GM19351 (cell line): ENCODE measurements at regions not wholly inside any gene's neighbourhood (a gene's known extent, or its start where the extent isn't known, plus 50 kb on each side); places are given as distances from the start of the nearest gene placed in this dataset.
A peak's percentile ranks its signal among the peaks of the same experiment; 100 is the strongest.

Experiments
- ATAC-seq: cut with Tn5 transposase; IDR thresholded peaks from one replicate; pipeline ENCODE4 v1.9.1; 2021; ENCODE audit warnings: mild to moderate bottlenecking, moderate library complexity; ENCODE audit not compliant: unreplicated experiment

GRCh38 chr11:111148953-111149352 lies 96.6 kb upstream of the POU2AF2 start:
- no peak for ATAC-seq

GRCh38 chr11:111148121-111148520 lies 97.4 kb upstream of the POU2AF2 start:
- no peak for ATAC-seq

- no peak for ATAC-seq
Measured at GRCh38 chr11:111137846-111138245, 107.7 kb upstream of the POU2AF2 start.

DNA sequence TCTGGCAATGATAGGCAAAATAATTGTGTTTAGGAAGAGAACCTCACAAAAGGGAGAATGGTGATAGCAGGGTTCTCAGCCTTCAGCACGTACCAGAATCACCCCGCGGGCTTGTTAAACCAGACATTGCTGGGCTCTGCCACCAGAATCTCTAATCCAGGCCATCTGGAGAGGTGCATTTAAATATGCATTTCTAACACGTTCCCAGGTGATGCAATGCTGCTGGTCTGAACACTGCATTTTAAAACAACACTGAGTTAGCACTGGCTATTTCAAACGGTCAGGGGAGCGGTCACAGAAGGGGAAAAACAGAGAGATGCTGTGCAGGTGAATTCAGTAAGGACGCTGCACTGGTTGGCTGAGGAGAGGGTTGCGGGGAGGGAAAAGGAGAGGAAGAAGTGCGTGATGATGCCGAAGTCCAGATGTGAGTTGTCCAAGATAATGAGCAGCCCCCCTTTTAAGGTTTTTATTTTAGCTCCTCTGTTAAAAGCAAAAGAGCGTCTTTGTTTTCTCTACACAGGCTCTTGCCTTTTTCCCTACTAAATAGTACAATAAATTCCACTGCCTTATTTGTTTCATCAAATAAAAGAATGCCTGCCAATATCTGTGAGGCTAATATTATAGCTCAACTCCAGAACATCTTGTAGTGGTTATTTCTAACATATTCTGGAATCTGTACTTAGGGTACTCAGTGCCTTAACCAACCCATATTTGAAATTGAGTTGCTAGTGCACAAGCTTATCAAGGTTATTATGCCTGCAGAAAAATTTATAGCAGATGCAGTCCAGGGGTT lies 109.6 kb upstream of the POU2AF2 start:
- ATAC-seq: no peak

GRCh38 chr11:111135101-111135500 lies 110.4 kb upstream of the POU2AF2 start:
- no peak for ATAC-seq

GRCh38 chr11:111128076-111128870 lies 117.3 kb upstream of the POU2AF2 start:
- ATAC-seq: no peak

DNA sequence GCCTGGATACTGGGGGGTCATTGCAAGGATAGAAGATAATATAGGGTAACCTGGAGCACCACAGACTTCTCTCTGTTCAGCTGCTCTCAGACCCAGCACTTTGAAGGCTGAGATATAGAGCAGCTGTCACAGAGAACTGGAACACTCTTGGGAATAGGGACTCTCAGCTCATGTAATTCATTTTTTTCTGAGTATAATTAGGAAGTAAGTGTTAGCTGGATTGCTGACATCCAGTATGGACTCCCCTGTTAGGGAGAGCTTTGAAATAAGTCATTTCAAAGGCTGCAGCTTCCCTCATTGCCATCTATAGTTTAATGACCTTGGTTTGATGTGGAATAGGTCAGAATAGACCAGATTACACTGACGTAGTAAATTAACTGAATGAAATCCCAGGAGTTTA lies 120.8 kb upstream of the POU2AF2 start:
- no peak for ATAC-seq

- peak; percentile 83 for ATAC-seq
Measured at GRCh38 chr11:111123463-111124398, 121.8 kb upstream of the POU2AF2 start.

DNA sequence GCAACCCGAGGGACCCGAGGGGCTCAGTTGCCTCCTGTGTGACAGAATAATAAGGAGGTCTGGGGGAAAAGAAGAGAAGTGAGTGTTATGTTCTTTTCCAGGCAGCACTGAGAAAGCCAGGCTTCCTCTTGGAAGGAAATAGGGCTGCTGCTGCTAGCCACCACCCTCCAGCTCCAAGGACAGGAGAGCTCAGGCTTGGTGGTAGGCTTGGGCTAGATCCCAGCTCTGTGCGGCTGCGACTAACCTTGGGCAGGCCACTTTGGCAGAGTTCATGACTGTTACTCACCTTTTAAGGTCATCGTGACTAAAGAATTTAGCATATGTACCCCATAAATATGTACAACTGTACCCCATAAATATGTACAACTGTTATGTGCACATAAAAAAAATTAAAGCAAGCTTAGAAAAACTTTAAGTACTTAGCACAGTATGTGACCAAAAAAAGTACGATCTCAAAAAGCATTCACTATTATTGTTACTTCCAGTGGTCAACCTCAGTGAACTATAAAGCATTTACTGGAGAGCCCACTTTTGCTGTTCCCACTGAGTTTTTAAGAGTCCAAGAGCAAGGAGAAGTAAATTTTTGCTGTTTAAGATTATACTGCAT lies 124.7 kb upstream of the POU2AF2 start:
- ATAC-seq: no peak

DNA sequence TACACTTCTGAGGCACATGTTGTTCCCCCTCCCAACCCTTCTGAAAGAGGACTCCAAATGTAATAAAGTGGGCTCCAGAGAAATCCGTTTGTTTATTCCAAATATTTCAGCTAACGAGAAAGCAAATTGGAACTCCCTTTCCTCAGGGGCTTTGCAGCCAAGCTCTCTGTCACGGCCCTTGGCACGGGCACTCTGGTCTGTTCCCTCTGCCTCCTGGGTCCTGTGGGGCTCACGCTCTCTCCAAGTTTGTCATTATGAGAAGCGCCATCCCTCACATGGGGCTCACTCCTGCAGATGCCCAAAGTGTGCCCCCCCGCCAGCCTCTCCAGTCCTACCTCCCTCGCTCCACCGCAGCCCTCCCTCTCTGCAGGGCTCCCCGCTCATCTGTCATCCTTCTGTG lies 125.4 kb upstream of the POU2AF2 start:
- no peak for ATAC-seq

GRCh38 chr11:111119751-111120150 lies 125.8 kb upstream of the POU2AF2 start:
- ATAC-seq: no peak

DNA sequence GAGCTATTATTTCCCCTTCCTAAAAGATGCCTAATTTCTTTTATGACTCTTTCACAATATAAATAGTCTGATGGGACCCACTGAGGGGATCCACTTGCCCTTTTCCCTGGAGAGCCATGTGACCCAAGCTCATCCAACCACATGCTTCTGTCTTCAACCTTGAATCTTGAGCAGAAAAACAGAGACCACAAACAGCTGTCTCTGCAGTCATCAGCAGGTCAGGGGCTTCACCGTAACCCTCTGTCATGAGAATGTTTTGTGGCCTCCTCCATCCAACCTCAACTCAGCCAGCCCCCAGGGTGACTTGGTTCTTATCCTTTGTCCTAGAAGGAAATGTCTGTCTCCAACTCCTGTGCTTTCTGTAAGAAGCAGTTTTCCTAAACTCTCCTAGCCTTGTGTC lies 129.6 kb upstream of the POU2AF2 start:
- no peak for ATAC-seq

DNA sequence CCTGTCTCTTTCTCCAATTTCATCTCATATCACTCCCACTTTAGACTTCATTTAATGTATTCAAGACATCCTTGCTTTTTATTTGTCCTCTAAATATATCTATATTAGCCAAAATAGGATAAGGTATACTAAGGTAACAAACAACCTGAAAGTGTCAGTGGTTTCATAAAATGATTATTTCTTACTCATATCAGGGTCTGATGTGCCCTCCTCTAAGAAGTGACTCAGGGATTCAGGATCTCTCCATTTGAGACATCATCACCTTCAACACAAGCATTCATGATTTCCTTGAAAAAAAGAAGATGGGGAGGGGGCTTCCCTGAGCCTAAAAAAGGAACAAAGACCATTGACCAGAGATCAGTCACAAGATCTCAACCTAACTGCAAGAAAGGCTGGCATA lies 131.4 kb upstream of the POU2AF2 start:
- ATAC-seq: no peak

DNA sequence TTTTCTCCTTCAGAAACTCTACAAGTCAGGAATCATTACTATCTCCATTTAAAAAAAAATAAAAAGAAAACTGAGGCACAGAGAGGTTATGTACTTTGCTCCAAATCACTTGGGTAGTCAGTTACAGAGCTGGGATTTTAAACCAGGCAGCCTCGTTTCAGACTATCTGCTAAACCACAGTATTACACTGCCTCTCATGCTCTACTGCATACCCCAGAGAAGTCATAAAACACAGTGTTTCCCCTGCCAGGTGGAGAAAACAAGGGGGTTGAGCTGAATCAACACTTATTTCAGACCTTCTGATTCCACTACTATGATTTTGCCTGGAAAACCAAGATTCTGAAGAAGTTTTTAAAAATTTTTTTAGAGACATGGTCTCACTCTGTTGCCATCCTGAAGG lies 132.9 kb upstream of the POU2AF2 start:
- no peak for ATAC-seq

- peak; percentile 59 for ATAC-seq
Measured at GRCh38 chr11:111107501-111107900, 138.0 kb upstream of the POU2AF2 start.

GRCh38 chr11:111106641-111107040 lies 138.9 kb upstream of the POU2AF2 start:
- no peak for ATAC-seq

GRCh38 chr11:111105566-111105965 lies 140.0 kb upstream of the POU2AF2 start:
- ATAC-seq: no peak

- no peak for ATAC-seq
Measured at GRCh38 chr11:111104185-111104584, 141.3 kb upstream of the POU2AF2 start.

GRCh38 chr11:111101881-111102280 lies 143.6 kb upstream of the POU2AF2 start:
- no peak for ATAC-seq

DNA sequence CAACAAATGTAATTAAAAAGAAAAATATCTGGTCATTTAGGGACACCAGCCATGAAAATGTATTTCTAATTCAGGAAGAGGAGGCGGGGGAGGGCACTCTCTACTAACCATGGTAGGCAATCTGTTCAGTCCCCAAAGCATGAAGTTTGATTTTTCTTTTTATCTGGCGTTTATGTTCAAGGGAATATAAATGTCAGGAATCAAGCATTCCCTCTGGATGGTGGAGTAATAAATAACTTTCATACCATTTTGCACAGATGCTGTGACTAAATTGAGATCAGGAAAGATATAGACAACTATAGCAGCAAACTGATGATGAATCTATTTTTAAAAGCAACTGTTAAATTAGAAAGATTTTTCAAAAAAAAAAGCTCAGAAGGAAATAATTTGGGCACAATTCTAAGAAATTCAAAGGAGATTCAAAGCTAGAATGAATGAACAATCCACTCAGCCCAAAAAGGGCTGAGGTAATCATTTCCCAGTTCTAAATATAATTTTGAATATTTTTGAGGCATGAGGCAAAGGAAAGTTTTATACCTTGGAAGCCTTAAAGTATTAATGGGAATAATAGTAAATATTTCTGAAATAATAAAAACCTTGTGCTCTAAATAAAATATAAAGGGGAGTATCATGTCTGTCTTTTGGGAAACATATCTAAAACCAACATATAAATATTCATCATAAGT lies 146.4 kb upstream of the POU2AF2 start:
- ATAC-seq: no peak
